ENCODE measurements at regions not wholly inside any gene's neighbourhood (a gene's known extent, or its start where the extent isn't known, plus 50 kb on each side); places are given as distances from the start of the nearest gene placed in this dataset.

GRCh38 chr17:72525225-72526015 is 404.6 kb downstream of the SOX9 start:
- no peaks in the 10 kb centered on the region for H4K20me1 ChIP-seq (replicated peaks; ENCODE audit: control insufficient read depth, extremely low read depth, insufficient read depth, low read length)
- DNase-seq (ENCODE audit: low read depth, low spot score) (no peak), FAIRE-seq (no peak)
- no peak overlapping the region for H3K4me3 ChIP-seq (replicated peaks in 1 of 3; ENCODE audit: insufficient read depth in 1 of 3, low read depth in 1 of 3, low read length in 3 of 3)
- H3K4me1 ChIP-seq (ENCODE audit: control insufficient read depth, extremely low read depth, insufficient read depth, low read length): no peaks in the 10 kb centered on the region
- TF ChIP-seq MAX (IDR thresholded peaks at IDR 0.05; ENCODE audit: insufficient read depth, insufficient read length) (no peak), JUN (IDR thresholded peaks at IDR 0.05; ENCODE audit: borderline replicate concordance, insufficient read depth, insufficient read length, low read depth) (no peak), CTCF (IDR thresholded peaks at IDR 0.05; ENCODE audit: extremely low read depth in 1 of 2, insufficient read depth in 1 of 2, low read depth in 1 of 2, low read length in 2 of 2) (no peak), GATA2 (IDR thresholded peaks at IDR 0.05; ENCODE audit: insufficient read depth, insufficient read length, low read depth, low read length) (no peak), FOS (IDR thresholded peaks at IDR 0.05; ENCODE audit: borderline replicate concordance, insufficient read depth, low read length) (no peak), POLR2A (IDR thresholded peaks at IDR 0.05; ENCODE audit: low read depth, low read length) (no peak), POLR2AphosphoS5 (IDR thresholded peaks at IDR 0.05; ENCODE audit: insufficient read depth, low read depth, low read length) (no peak)
- no peak overlapping the region for H2AFZ ChIP-seq (ENCODE audit: low read depth, low read length)
- H3K27me3 ChIP-seq (ENCODE audit: control insufficient read depth in 2 of 2, insufficient read depth in 2 of 2, low read length in 2 of 2): no peaks in the 10 kb centered on the region
- H3K4me2 ChIP-seq (ENCODE audit: insufficient read depth, low read length): no peak overlapping the region
- H3K9me3 ChIP-seq (replicated peaks; ENCODE audit: control insufficient read depth, insufficient read depth, low read length): peaks cover 2% of the 10 kb centered on the region
- H3K9ac ChIP-seq (replicated peaks; ENCODE audit: extremely low read depth, insufficient read depth, low read length): no peak overlapping the region
- ChIA-PET CTCF (no interaction called here), POLR2A (no interaction called here)
- no TSS peak for BruUV-seq (replicated peaks)
- dilution Hi-C loops (cut with MboI; ENCODE audit: extremely low pct_ligation_motif_present, low sequenced_read_pairs) (no loop called here), intact Hi-C loops (cut with micrococcal nuclease) (no loop called here)
- no peaks in the 10 kb centered on the region for H3K9me1 ChIP-seq (replicated peaks; ENCODE audit: control insufficient read depth, extremely low read depth, insufficient read depth, low read length)
- H3K79me2 ChIP-seq (ENCODE audit: control insufficient read depth, insufficient read depth, low read length): no peaks in the 10 kb centered on the region
- no peaks in the 10 kb centered on the region for H3K36me3 ChIP-seq (ENCODE audit: control insufficient read depth in 2 of 2, extremely low read depth in 1 of 2, insufficient read depth in 2 of 2, low read length in 2 of 2)
- H3K27ac ChIP-seq (ENCODE audit: insufficient read depth, low read depth, low read length): no peak overlapping the region
